ENCODE measurements at regions not wholly inside any gene's neighbourhood (a gene's known extent, or its start where the extent isn't known, plus 50 kb on each side); places are given as distances from the start of the nearest gene placed in this dataset.

GRCh38 chr12:71321531-71321930 lies 118.1 kb upstream of the LGR5 start (continued):
- TF ChIP-seq MGA (IDR thresholded peaks at IDR 0.05) (no peak), MLLT1 (IDR thresholded peaks at IDR 0.05) (no peak), ATF2 (CRISPR knock-in tag; IDR thresholded peaks at IDR 0.05) (no peak), CREB1 (IDR thresholded peaks at IDR 0.05) (no peak), CREB1 (CRISPR knock-in tag; IDR thresholded peaks at IDR 0.05) (no peak), TCF7L2 (IDR thresholded peaks at IDR 0.05; ENCODE audit: low read depth, low read length) (no peak), XRCC3 (IDR thresholded peaks at IDR 0.05) (no peak), HDAC3 (IDR thresholded peaks at IDR 0.05; ENCODE audit: borderline replicate concordance, partially characterized antibody) (no peak), MTA1 (IDR thresholded peaks at IDR 0.05; ENCODE audit: borderline replicate concordance) (no peak), CBX1 (IDR thresholded peaks at IDR 0.05; ENCODE audit: low read depth) (peak; percentile 61; the same call in 1 of the 2 replicates), ZSCAN32 (CRISPR knock-in tag; IDR thresholded peaks at IDR 0.05) (no peak), ZNF408 (CRISPR knock-in tag; IDR thresholded peaks at IDR 0.05; ENCODE audit: low read depth) (no peak), PTBP1 (IDR thresholded peaks at IDR 0.05; ENCODE audit: low read depth, low read length) (no peak), IRF2 (CRISPR knock-in tag; IDR thresholded peaks at IDR 0.05) (no peak), SIN3A (IDR thresholded peaks at IDR 0.05; ENCODE audit: borderline replicate concordance in 2 of 2, control insufficient read depth in 1 of 2, low read depth in 2 of 2, low read length in 2 of 2) (no peak)
